Stomach (tissue), 8 donors: ENCODE measurements at regions not wholly inside any gene's neighbourhood (a gene's known extent, or its start where the extent isn't known, plus 50 kb on each side); places are given as distances from the start of the nearest gene placed in this dataset.

Experiments
- DNase-seq, 2 donors: peaks; one replicate each; pipeline versions ENCODE4 v3.0.0 to v3.0.0-alpha.2; 2013 to 2019
- H3K27ac ChIP-seq, 5 donors: fragments of 200-600 bp in 4 of 5; sonication (generic) in 4 of 5; one replicate each; pipeline ENCODE4 v1.5.1; 2013 to 2019; ENCODE audit warnings: mild to moderate bottlenecking in 1 of 5, moderate library complexity in 1 of 5
- H3K27me3 ChIP-seq, 3 donors: fragments of 200-600 bp; sonication (generic); one replicate each; pipeline ENCODE4 v1.5.1; 2017 to 2019; ENCODE audit warnings: mixed run types in 1 of 3
- H3K36me3 ChIP-seq, 4 donors: fragments of 200-600 bp; sonication (generic); 1 replicate in 3 of 4; 2 replicates in 1 of 4; pipeline ENCODE4 v1.5.1; 2016 to 2019
- H3K4me1 ChIP-seq, 4 donors: fragments of 200-600 bp; sonication (generic); one replicate each; pipeline ENCODE4 v1.5.1; 2016 to 2019
- H3K4me3 ChIP-seq, 4 donors: fragments of 200-600 bp; sonication (generic) in 3 of 4; one replicate each; pipeline ENCODE4 v1.5.1; 2016 to 2019; ENCODE audit warnings: mild to moderate bottlenecking in 1 of 4
- H3K9me3 ChIP-seq, 4 donors: fragments of 200-600 bp; sonication (generic); one replicate each; pipeline ENCODE4 v1.5.1; 2016 to 2019
- EP300 ChIP-seq: sonication (generic); formaldehyde crosslinking; IDR thresholded peaks from one replicate; pipeline ENCODE4 v1.6.1; 2017; ENCODE audit warnings: antibody characterized with exemption
- POLR2A ChIP-seq, 4 donors: fragments of 450-650 bp; IDR thresholded peaks; one replicate each; pipeline ENCODE4 v1.6.1; 2016; ENCODE audit warnings: antibody characterized with exemption in 4 of 4, control low read depth in 2 of 4, mild to moderate bottlenecking in 1 of 4, moderate library complexity in 1 of 4
- POLR2AphosphoS5 ChIP-seq, 3 donors: sonication (generic); formaldehyde crosslinking; IDR thresholded peaks; one replicate each; pipeline ENCODE4 v1.6.1; 2016; ENCODE audit warnings: antibody characterized with exemption in 3 of 3
- WGBS, 5 donors: extraction: QIAGEN DNeasy Blood & Tissue Kit in 3 of 5; methylation state at CpG; one replicate each; pipeline versions ENCODE4 v1.1.5 to v1.1.7; 2013 to 2018; 5-methylcytosine and 5-hydroxymethylcytosine counted together
- intact Hi-C: fragments of 100-400 bp; cut with DNase I; formaldehyde crosslinking; loops from one replicate; pipeline ENCODE4 v1.15.1; 2023; ENCODE audit warnings: low total_unique reads
- TF ChIP-seq, protein P1 (sequence below), 7 experiments: fragments of 450-650 bp in 4 of 7; fragments of 200-600 bp in 3 of 7; sonication (generic) in 3 of 7; IDR thresholded peaks; one replicate each; pipeline ENCODE4 v1.5.1; 2016 to 2019; ENCODE audit warnings: antibody characterized with exemption in 7 of 7, control low read depth in 2 of 7, mild to moderate bottlenecking in 1 of 7
- donor health status: healthy with polysubstance abuse.
- donor health status: Bipolar disorder and iron deficiency.
- donor health status: healthy.

DNA sequence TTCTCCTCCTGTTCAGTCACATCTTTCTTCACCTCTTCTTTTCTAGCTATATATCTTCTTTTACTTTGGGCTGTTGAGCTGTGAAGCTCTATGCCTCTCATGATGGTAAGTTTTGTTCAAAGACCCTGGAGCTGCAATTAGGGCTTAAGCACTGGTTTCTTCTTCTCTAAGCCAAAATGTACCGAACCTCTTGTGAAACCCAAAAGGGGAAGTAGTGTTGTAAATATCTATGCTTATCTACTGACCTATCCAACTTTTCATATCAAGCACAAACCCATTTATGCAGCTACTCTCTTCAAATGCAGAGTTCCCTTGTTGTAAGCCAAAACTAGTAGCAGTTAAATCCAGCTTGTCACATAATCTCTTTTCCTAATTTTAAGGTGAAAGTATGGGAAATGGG lies 123.6 kb upstream of the CD96 start:
- Histone ChIP-seq H3K4me3 (no peak overlapping the region), H3K36me3 (no peaks in the 10 kb centered on the region), H3K4me1 (no peaks in the 10 kb centered on the region), H3K27me3 (no peaks in the 10 kb centered on the region), H3K9me3 (no peaks in the 10 kb centered on the region), H3K27ac (no peak overlapping the region)
- DNase-seq: no peak
- WGBS, 5 donors: 34 to 56% (median 52%) methylated on average over 1 of the region's 1 CpG
- TF ChIP-seq POLR2A (IDR thresholded peaks at IDR 0.05): no peak
- intact Hi-C loops: no loop called here

DNA sequence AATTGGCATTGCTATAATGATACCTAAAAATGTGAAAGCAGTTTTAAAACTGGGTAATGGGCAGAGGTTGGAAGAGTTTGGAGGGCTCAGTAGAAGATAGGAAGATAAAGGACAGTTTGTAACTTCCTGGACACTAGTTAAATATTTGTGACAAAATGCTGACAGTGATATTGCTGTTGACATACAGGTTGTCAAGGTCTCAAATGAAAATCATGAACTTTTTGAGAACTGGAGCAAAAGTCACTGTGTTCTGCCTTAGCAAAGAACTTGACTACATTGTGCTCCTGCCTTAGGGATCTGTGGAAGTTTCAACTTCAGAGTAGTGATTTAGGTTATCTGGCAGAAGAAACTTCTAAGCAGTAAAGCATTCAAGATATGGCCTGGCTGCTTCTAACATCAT lies 113.7 kb upstream of the CD96 start:
- H3K4me1 ChIP-seq: no peaks in the 10 kb centered on the region
- no peaks in the 10 kb centered on the region for H3K36me3 ChIP-seq
- H3K4me3 ChIP-seq: no peak overlapping the region
- intact Hi-C loops: no loop called here
- DNase-seq: no peak
- no peak overlapping the region for H3K27ac ChIP-seq
- no peaks in the 10 kb centered on the region for H3K27me3 ChIP-seq
- TF ChIP-seq, protein P1, sequence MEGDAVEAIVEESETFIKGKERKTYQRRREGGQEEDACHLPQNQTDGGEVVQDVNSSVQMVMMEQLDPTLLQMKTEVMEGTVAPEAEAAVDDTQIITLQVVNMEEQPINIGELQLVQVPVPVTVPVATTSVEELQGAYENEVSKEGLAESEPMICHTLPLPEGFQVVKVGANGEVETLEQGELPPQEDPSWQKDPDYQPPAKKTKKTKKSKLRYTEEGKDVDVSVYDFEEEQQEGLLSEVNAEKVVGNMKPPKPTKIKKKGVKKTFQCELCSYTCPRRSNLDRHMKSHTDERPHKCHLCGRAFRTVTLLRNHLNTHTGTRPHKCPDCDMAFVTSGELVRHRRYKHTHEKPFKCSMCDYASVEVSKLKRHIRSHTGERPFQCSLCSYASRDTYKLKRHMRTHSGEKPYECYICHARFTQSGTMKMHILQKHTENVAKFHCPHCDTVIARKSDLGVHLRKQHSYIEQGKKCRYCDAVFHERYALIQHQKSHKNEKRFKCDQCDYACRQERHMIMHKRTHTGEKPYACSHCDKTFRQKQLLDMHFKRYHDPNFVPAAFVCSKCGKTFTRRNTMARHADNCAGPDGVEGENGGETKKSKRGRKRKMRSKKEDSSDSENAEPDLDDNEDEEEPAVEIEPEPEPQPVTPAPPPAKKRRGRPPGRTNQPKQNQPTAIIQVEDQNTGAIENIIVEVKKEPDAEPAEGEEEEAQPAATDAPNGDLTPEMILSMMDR (IDR thresholded peaks at IDR 0.05): no peak
- no peak for TF ChIP-seq POLR2A (IDR thresholded peaks at IDR 0.05)
- no peak for TF ChIP-seq EP300
- TF ChIP-seq POLR2AphosphoS5 (IDR thresholded peaks at IDR 0.05): no peak
- peaks cover 0 to 27% (median 12%) of the 10 kb centered on the region in 4 donors for H3K9me3 ChIP-seq

DNA sequence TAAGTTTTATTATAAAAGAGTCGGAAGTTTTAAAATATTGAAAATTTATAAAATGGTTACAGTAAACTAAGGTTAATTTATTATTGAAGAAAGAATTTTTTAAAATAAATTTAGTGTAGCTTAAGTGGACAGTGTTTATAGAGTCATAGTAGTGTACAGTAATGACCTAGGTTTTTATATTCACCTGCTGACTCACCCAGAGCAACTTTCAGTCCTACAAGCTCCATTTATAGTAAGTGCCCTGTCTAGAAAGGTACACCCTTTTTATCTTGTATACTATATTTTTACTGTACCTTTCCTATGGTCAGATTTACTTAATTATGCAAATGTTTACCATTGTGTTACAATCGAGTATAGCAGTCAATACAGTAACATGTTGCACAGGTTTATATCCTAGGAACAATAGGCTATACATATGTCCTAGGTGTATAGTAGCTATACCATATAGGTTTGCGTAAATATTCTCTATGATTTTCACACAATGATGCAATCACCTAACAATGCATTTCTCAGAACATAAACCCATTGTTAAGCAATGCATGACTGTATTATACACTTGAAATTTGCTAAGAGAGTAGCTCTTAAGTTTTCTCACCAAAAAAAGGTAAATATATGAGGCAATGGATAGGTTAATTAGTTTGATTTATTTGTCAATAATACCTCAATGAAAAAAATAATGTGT lies 106.9 kb upstream of the CD96 start:
- DNase-seq: no peak
- Histone ChIP-seq H3K27ac (no peak overlapping the region), H3K27me3 (no peaks in the 10 kb centered on the region), H3K4me3 (no peak overlapping the region), H3K4me1 (no peaks in the 10 kb centered on the region), H3K36me3 (no peaks in the 10 kb centered on the region), H3K9me3 (peaks cover 0 to 10% (median 3%) of the 10 kb centered on the region in 4 donors)
- TF ChIP-seq EP300 (no peak), POLR2AphosphoS5 (IDR thresholded peaks at IDR 0.05) (no peak), POLR2A (IDR thresholded peaks at IDR 0.05) (no peak)
- TF ChIP-seq, protein P1 (IDR thresholded peaks at IDR 0.05): no peak
- intact Hi-C loops: no loop called here
- 74 to 80% (median 78%) methylated on average over 3 of the region's 3 CpGs for WGBS, 5 donors

DNA sequence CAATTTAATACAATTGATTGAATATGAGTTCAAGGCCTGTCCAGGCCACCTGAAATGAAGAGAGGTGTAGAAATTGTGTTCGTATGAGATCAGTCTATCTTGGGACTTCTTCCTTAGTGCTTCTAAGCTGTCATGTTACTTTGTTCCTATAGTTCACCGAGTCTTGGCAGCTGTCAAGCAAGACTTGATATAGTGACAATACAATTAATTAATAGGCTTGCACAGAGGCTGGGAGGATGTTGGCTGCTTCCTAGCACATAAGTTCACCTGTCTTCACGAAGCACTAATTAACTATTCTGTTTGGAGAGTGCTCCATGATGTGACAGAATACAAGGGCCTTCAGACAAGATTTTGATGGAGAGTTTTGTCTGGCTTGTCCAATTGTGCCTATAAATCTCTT lies 103.7 kb upstream of the CD96 start:
- Histone ChIP-seq H3K27me3 (no peaks in the 10 kb centered on the region), H3K4me3 (no peak overlapping the region), H3K9me3 (peaks cover 0 to 3% (median under 1%) of the 10 kb centered on the region in 4 donors), H3K36me3 (no peaks in the 10 kb centered on the region), H3K27ac (no peak overlapping the region), H3K4me1 (no peaks in the 10 kb centered on the region)
- intact Hi-C loops: no loop called here
- WGBS, 5 donors: 81 to 95% (median 88%) methylated on average over 3 of the region's 3 CpGs
- TF ChIP-seq POLR2AphosphoS5 (IDR thresholded peaks at IDR 0.05): no peak
- no peak for TF ChIP-seq POLR2A (IDR thresholded peaks at IDR 0.05)
- TF ChIP-seq, protein P1 (IDR thresholded peaks at IDR 0.05): no peak
- no peak for TF ChIP-seq EP300
- no peak for DNase-seq

DNA sequence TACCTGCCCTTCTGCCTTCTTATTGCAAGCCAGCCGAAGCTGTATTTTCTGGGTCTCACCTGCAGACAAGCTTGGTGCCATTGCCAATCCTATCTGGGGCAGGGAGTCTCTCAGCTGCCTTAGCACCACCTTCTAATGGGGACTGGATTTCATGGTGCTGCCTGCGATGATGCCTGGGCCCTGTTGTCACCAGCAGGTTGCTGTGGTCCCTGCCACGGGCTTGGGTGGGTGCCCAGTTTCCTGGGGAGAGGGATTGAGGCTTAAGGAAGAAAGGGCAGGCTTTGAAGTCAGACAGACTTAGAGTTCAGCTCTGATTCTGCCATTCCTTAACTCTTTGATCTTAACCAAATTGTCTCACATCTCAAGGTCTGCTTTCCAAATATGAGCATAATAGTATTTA lies 87.4 kb upstream of the CD96 start:
- no peaks in the 10 kb centered on the region for H3K36me3 ChIP-seq
- no peaks in the 10 kb centered on the region for H3K4me1 ChIP-seq
- intact Hi-C loops: no loop called here
- no peak overlapping the region for H3K27ac ChIP-seq
- TF ChIP-seq POLR2AphosphoS5 (IDR thresholded peaks at IDR 0.05) (no peak), POLR2A (IDR thresholded peaks at IDR 0.05) (no peak), EP300 (no peak)
- TF ChIP-seq, protein P1 (IDR thresholded peaks at IDR 0.05): no peak
- DNase-seq: no peak
- H3K27me3 ChIP-seq: no peaks in the 10 kb centered on the region
- WGBS, 5 donors: 66 to 80% (median 73%) methylated on average over 2 to 3 of the region's 3 CpGs
- H3K4me3 ChIP-seq: no peak overlapping the region
- no peaks in the 10 kb centered on the region for H3K9me3 ChIP-seq
